IMR-90 (cell line): ENCODE measurements at regions not wholly inside any gene's neighbourhood (a gene's known extent, or its start where the extent isn't known, plus 50 kb on each side); places are given as distances from the start of the nearest gene placed in this dataset.

ENCODE experiments used
- ATAC-seq: fragments of 200-7000 bp; cut with Tn5 transposase; 2 replicates; pipeline ENCODE4 v1.9.1; 2020; ENCODE audit warnings: low read depth, mild to moderate bottlenecking, moderate library complexity
- BruUV-seq: library from RNA; stranded (reverse); fragments of 400-500 nt; replicated peaks from 2 replicates; lab custom pipeline; 2021; lab: Mats Ljungman, UMichigan
- CTCF ChIA-PET: fragments of 300-600 bp; formaldehyde crosslinking; extraction: SDS; loops from one replicate; lab custom pipeline; 2021; ENCODE audit warnings: antibody characterized with exemption; lab: Yijun Ruan, JAX
- POLR2A ChIA-PET: fragments of 300-600 bp; sonication (Branson Sonifier 250); formaldehyde crosslinking; loops from one replicate; lab custom pipeline; 2022; ENCODE audit warnings: antibody characterized with exemption; ENCODE audit not compliant: unreplicated experiment; lab: Charles Lee
- DNase-seq: peaks from one replicate; pipeline ENCODE4 v3.0.0; 2013
- H2AFZ ChIP-seq: replicated peaks from 2 replicates; pipeline ENCODE3; 2013; ENCODE audit warnings: low read length, mild to moderate bottlenecking; ENCODE audit not compliant: poor library complexity
- H2AK5ac ChIP-seq: 2 replicates; pipeline ENCODE4 v1.6.1; 2013; ENCODE audit warnings: low read depth, low read length, inconsistent platforms
- H2AK9ac ChIP-seq: replicated peaks from 2 replicates; pipeline ENCODE3; 2013; ENCODE audit warnings: mild to moderate bottlenecking, low read depth, low read length, moderate library complexity; ENCODE audit not compliant: poor library complexity
- H2BK120ac ChIP-seq: 2 replicates; pipeline ENCODE4 v1.6.1; 2013; ENCODE audit warnings: low read depth, low read length, inconsistent platforms
- H2BK15ac ChIP-seq: 3 replicates; pipeline ENCODE4 v1.6.1; 2013; ENCODE audit warnings: low read depth, low read length, inconsistent platforms
- H2BK20ac ChIP-seq: 2 replicates; pipeline ENCODE4 v1.6.1; 2013; ENCODE audit warnings: low read depth, mild to moderate bottlenecking, inconsistent platforms, low read length, moderate library complexity
- H2BK5ac ChIP-seq: 2 replicates; pipeline ENCODE4 v1.6.1; 2013; ENCODE audit warnings: mild to moderate bottlenecking, low read depth, low read length, inconsistent platforms; ENCODE audit not compliant: poor library complexity, severe bottlenecking
- H3K14ac ChIP-seq: replicated peaks from 2 replicates; pipeline ENCODE4 v1.6.1; 2013; ENCODE audit warnings: low read depth, low read length, inconsistent platforms
- H3K18ac ChIP-seq: 2 replicates; pipeline ENCODE4 v1.6.1; 2013; ENCODE audit warnings: low read depth, low read length, control low read depth
- H3K23ac ChIP-seq: 2 replicates; pipeline ENCODE4 v1.6.1; 2013; ENCODE audit warnings: low read depth, low read length, inconsistent platforms
- H3K27ac ChIP-seq: 2 replicates; pipeline ENCODE4 v1.5.1; 2013; ENCODE audit warnings: mild to moderate bottlenecking, control low read depth, low read length; ENCODE audit not compliant: insufficient read depth
- H3K27me3 ChIP-seq: 2 replicates; pipeline ENCODE4 v1.6.1; 2013; ENCODE audit warnings: low read length; ENCODE audit not compliant: control insufficient read depth, insufficient read depth
- H3K36me3 ChIP-seq: 2 replicates; pipeline ENCODE4 v1.6.1; 2013; ENCODE audit warnings: low read length, mixed read lengths; ENCODE audit not compliant: control insufficient read depth, insufficient read depth
- H3K4ac ChIP-seq: 2 replicates; pipeline ENCODE4 v1.6.1; 2013; ENCODE audit warnings: low read depth, low read length, inconsistent platforms
- H3K4me1 ChIP-seq: 2 replicates; pipeline ENCODE4 v1.6.1; 2013; ENCODE audit warnings: low read length, mixed read lengths; ENCODE audit not compliant: control insufficient read depth, insufficient read depth
- H3K4me2 ChIP-seq: 2 replicates; pipeline ENCODE4 v1.6.1; 2013; ENCODE audit warnings: low read depth, mild to moderate bottlenecking, control low read depth, low read length, moderate library complexity
- H3K4me3 ChIP-seq: 2 replicates; pipeline ENCODE4 v1.5.1; 2013; ENCODE audit warnings: low read depth, mild to moderate bottlenecking, control low read depth, low read length, moderate library complexity; ENCODE audit not compliant: insufficient read depth
- H3K56ac ChIP-seq: 2 replicates; pipeline ENCODE4 v1.6.1; 2013; ENCODE audit warnings: low read length, inconsistent platforms; ENCODE audit not compliant: insufficient read depth; ENCODE audit errors: extremely low read depth
- H3K79me1 ChIP-seq, 2 experiments: 2 replicates each; pipeline ENCODE4 v1.6.1; 2013; ENCODE audit warnings: low read length in 2 of 2, inconsistent platforms in 1 of 2, low read depth in 1 of 2
- H3K9ac ChIP-seq: 2 replicates; pipeline ENCODE4 v1.6.1; 2013; ENCODE audit warnings: low read depth, low read length, control low read depth
- H3K9me1 ChIP-seq: 2 replicates; pipeline ENCODE4 v1.6.1; 2013; ENCODE audit warnings: low read length, inconsistent platforms; ENCODE audit not compliant: insufficient read depth
- H3K9me3 ChIP-seq: 2 replicates; pipeline ENCODE4 v1.6.1; 2013; ENCODE audit warnings: low read length; ENCODE audit not compliant: control insufficient read depth, insufficient read depth
- H4K20me1 ChIP-seq: 2 replicates; pipeline ENCODE4 v1.6.1; 2013; ENCODE audit warnings: low read length, inconsistent platforms; ENCODE audit not compliant: insufficient read depth
- H4K5ac ChIP-seq: 2 replicates; pipeline ENCODE4 v1.6.1; 2013; ENCODE audit warnings: mild to moderate bottlenecking, low read depth, low read length, control low read depth
- H4K8ac ChIP-seq, 2 experiments: 2 replicates each; pipeline ENCODE4 v1.6.1; 2013; ENCODE audit warnings: low read depth in 2 of 2, low read length in 2 of 2, control low read depth in 1 of 2, inconsistent platforms in 1 of 2
- H4K91ac ChIP-seq: 2 replicates; pipeline ENCODE4 v1.6.1; 2013; ENCODE audit warnings: low read depth, low read length, inconsistent platforms; ENCODE audit not compliant: insufficient read depth
- BHLHE40 ChIP-seq: fragments of 150-350 bp; IDR thresholded peaks from 2 replicates; pipeline ENCODE4 v1.6.1; 2016; ENCODE audit warnings: mild to moderate bottlenecking, low read depth, low read length
- CEBPB ChIP-seq: IDR thresholded peaks from 2 replicates; pipeline ENCODE4 v1.6.1; 2012; ENCODE audit warnings: low read depth, low read length, improper control_type of control experiment
- CHD1 ChIP-seq: IDR thresholded peaks from 2 replicates; pipeline ENCODE4 v1.6.1; 2012; ENCODE audit warnings: low read depth, low read length, improper control_type of control experiment
- FOS ChIP-seq: fragments of 150-350 bp; IDR thresholded peaks from 2 replicates; pipeline ENCODE4 v1.6.1; 2016; ENCODE audit warnings: low read depth, low read length
- MAFK ChIP-seq: IDR thresholded peaks from 2 replicates; pipeline ENCODE4 v1.6.1; 2012; ENCODE audit warnings: low read depth, low read length, improper control_type of control experiment
- MAZ ChIP-seq: IDR thresholded peaks from 2 replicates; pipeline ENCODE4 v1.6.1; 2012; ENCODE audit warnings: low read depth, mild to moderate bottlenecking, low read length, improper control_type of control experiment, moderate library complexity, borderline replicate concordance
- MXI1 ChIP-seq: IDR thresholded peaks from 2 replicates; pipeline ENCODE4 v1.6.1; 2012; ENCODE audit warnings: low read depth, mild to moderate bottlenecking, low read length, moderate library complexity, borderline replicate concordance
- NFE2L2 ChIP-seq: fragments of 150-350 bp; IDR thresholded peaks from 2 replicates; pipeline ENCODE4 v1.6.1; 2016; ENCODE audit warnings: low read depth, mild to moderate bottlenecking, low read length
- POLR2A ChIP-seq: IDR thresholded peaks from 2 replicates; pipeline ENCODE4 v1.6.1; 2012; ENCODE audit warnings: mild to moderate bottlenecking, low read depth, low read length
- RAD21 ChIP-seq: IDR thresholded peaks from 2 replicates; pipeline ENCODE4 v1.6.1; 2012; ENCODE audit warnings: low read length, improper control_type of control experiment
- RCOR1 ChIP-seq: IDR thresholded peaks from 2 replicates; pipeline ENCODE4 v1.6.1; 2012; ENCODE audit warnings: mild to moderate bottlenecking, low read length, improper control_type of control experiment; ENCODE audit not compliant: insufficient replicate concordance
- RFX5 ChIP-seq: IDR thresholded peaks from 2 replicates; pipeline ENCODE4 v1.8.0; 2012; ENCODE audit warnings: low read depth, mild to moderate bottlenecking, low read length, moderate library complexity
- SMC3 ChIP-seq: fragments of 150-350 bp; IDR thresholded peaks from 2 replicates; pipeline ENCODE4 v1.6.1; 2016; ENCODE audit warnings: low read depth, mild to moderate bottlenecking, antibody characterized with exemption, low read length, moderate library complexity
- WGBS, 2 experiments: methylation state at CpG; one replicate each; pipeline versions ENCODE4 v1.1.5 to v1.1.7; 2013; ENCODE audit warnings: missing lambda C conversion rate in 2 of 2; ENCODE audit not compliant: insufficient read length in 1 of 2; ENCODE audit errors: extremely low coverage in 2 of 2; 5-methylcytosine and 5-hydroxymethylcytosine counted together
- dilution Hi-C: fragments of 300-500 bp; cut with HindIII; formaldehyde crosslinking; loops from one replicate; pipeline ENCODE4 v1.14.3; 2018; ENCODE audit warnings: low sequenced_read_pairs; ENCODE audit not compliant: unreplicated experiment
- in situ Hi-C: fragments of 300-500 bp; cut with MboI; formaldehyde crosslinking; loops from 3 replicates; pipeline ENCODE4 v1.14.3; 2019; ENCODE audit warnings: low sequenced_read_pairs, inconsistent platforms, mixed read lengths
- intact Hi-C: fragments of 100-400 bp; cut with micrococcal nuclease; formaldehyde crosslinking; loops from 2 replicates; pipeline ENCODE4 v1.10.0; 2022
- TF ChIP-seq, protein P1 (sequence below): fragments of 150-350 bp; IDR thresholded peaks from 2 replicates; pipeline ENCODE4 v1.6.1; 2017; ENCODE audit warnings: mild to moderate bottlenecking, antibody characterized with exemption, low read length, low read depth
- TF ChIP-seq, protein P2 (sequence below): fragments of 150-350 bp; IDR thresholded peaks from 2 replicates; pipeline ENCODE4 v1.6.1; 2016; ENCODE audit warnings: low read depth, mild to moderate bottlenecking, low read length, moderate library complexity, borderline replicate concordance
- TF ChIP-seq, protein P3 (sequence below): conservative IDR thresholded peaks from 2 replicates; pipeline ENCODE4 v1.5.1; 2012; ENCODE audit warnings: mild to moderate bottlenecking, low read depth, low read length, improper control_type of control experiment

DNA sequence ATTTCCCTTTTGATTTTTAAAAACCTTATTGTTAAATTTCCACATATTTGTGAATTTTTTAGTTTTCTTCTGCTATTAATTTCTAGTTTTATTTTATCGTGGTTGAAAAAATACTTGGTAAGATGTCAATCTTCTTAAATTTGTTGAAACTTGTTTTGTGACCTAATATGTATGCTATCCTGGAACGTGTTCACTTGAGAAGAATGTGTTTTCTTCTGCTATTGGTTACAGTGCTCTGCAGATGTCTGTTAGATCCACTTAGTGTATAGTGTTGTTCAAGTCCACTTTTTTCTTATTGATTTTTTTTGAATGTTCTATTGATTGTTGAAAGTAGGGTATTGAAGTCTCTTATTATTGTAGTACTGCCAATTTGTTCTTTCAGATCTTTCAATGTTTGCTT is 116.5 kb upstream of the NETO1 start:
- Histone ChIP-seq H3K14ac (no peak overlapping the region), H3K27me3 (no peaks in the 10 kb centered on the region), H3K79me1 (no peaks in the 10 kb centered on the region), H2AFZ (no peak overlapping the region), H2BK120ac (no peak overlapping the region), H2BK5ac (no peak overlapping the region), H3K18ac (no peak overlapping the region), H2AK5ac (no peak overlapping the region), H3K23ac (no peak overlapping the region), H4K5ac (no peak overlapping the region), H4K20me1 (no peaks in the 10 kb centered on the region), H3K4me3 (no peak overlapping the region), H4K91ac (no peak overlapping the region), H3K9me1 (no peaks in the 10 kb centered on the region), H3K9me3 (no peaks in the 10 kb centered on the region), H3K36me3 (no peaks in the 10 kb centered on the region), H3K9ac (no peak overlapping the region), H2BK20ac (no peak overlapping the region), H3K4ac (no peak overlapping the region), H2AK9ac (no peak overlapping the region), H2BK15ac (no peak overlapping the region), H4K8ac (no peak overlapping the region), H3K4me2 (no peak overlapping the region), H3K27ac (no peak overlapping the region), H3K56ac (no peak overlapping the region), H3K4me1 (no peaks in the 10 kb centered on the region)
- ChIA-PET POLR2A (no interaction called here), CTCF (no interaction called here)
- dilution Hi-C loops (no loop called here), intact Hi-C loops (no loop called here), in situ Hi-C loops (no loop called here)
- DNase-seq (no peak), ATAC-seq (no peak)
- TF ChIP-seq MXI1 (no peak), NFE2L2 (no peak), POLR2A (no peak), MAFK (no peak), RCOR1 (no peak), RFX5 (no peak), MAZ (no peak), RAD21 (no peak), CHD1 (no peak), CEBPB (no peak), SMC3 (no peak), BHLHE40 (no peak), FOS (no peak)
- TF ChIP-seq, protein P1, sequence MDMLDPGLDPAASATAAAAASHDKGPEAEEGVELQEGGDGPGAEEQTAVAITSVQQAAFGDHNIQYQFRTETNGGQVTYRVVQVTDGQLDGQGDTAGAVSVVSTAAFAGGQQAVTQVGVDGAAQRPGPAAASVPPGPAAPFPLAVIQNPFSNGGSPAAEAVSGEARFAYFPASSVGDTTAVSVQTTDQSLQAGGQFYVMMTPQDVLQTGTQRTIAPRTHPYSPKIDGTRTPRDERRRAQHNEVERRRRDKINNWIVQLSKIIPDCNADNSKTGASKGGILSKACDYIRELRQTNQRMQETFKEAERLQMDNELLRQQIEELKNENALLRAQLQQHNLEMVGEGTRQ: no peak
- TF ChIP-seq, protein P2, sequence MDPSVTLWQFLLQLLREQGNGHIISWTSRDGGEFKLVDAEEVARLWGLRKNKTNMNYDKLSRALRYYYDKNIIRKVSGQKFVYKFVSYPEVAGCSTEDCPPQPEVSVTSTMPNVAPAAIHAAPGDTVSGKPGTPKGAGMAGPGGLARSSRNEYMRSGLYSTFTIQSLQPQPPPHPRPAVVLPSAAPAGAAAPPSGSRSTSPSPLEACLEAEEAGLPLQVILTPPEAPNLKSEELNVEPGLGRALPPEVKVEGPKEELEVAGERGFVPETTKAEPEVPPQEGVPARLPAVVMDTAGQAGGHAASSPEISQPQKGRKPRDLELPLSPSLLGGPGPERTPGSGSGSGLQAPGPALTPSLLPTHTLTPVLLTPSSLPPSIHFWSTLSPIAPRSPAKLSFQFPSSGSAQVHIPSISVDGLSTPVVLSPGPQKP: no peak
- TF ChIP-seq, protein P3, sequence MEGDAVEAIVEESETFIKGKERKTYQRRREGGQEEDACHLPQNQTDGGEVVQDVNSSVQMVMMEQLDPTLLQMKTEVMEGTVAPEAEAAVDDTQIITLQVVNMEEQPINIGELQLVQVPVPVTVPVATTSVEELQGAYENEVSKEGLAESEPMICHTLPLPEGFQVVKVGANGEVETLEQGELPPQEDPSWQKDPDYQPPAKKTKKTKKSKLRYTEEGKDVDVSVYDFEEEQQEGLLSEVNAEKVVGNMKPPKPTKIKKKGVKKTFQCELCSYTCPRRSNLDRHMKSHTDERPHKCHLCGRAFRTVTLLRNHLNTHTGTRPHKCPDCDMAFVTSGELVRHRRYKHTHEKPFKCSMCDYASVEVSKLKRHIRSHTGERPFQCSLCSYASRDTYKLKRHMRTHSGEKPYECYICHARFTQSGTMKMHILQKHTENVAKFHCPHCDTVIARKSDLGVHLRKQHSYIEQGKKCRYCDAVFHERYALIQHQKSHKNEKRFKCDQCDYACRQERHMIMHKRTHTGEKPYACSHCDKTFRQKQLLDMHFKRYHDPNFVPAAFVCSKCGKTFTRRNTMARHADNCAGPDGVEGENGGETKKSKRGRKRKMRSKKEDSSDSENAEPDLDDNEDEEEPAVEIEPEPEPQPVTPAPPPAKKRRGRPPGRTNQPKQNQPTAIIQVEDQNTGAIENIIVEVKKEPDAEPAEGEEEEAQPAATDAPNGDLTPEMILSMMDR: no peak
- no TSS peak for BruUV-seq
- no CpG with 5 or more reads among the region's 2 CpGs for WGBS, 2 experiments
